GM12875 (cell line): ENCODE measurements at regions not wholly inside any gene's neighbourhood (a gene's known extent, or its start where the extent isn't known, plus 50 kb on each side); places are given as distances from the start of the nearest gene placed in this dataset.

ENCODE experiments used
- H3K4me3 ChIP-seq: one replicate; pipeline ENCODE4 v1.5.1; 2011; ENCODE audit warnings: low read depth, low read length, control low read depth
- TF ChIP-seq, protein P1 (sequence below): IDR thresholded peaks from 2 replicates; pipeline ENCODE4 v1.5.1; 2011; ENCODE audit warnings: low read depth, mild to moderate bottlenecking, control low read depth, inconsistent platforms, low read length, moderate library complexity, borderline replicate concordance; ENCODE audit not compliant: insufficient read depth

DNA sequence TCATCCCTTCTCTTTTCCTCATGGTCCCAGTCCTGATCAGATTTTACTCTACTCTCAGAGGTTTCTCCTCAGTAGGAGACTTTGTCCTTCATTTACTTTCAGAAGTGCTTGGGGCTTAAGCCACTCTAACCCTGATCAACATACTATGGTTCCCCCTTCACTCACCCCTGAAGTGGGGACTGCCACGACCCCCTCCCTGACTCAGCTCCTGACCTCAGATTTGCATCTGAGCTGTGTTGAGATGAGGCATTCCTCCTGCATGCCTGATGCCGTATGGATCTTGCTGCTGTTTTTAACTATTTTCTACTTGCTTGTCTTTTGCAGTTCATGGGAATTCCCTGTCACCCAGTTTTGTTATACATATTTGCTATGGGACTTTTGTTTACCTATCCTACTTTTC is 306.7 kb upstream of the CHST9 start:
- H3K4me3 ChIP-seq, result no peak overlapping the region
- TF ChIP-seq, protein P1, sequence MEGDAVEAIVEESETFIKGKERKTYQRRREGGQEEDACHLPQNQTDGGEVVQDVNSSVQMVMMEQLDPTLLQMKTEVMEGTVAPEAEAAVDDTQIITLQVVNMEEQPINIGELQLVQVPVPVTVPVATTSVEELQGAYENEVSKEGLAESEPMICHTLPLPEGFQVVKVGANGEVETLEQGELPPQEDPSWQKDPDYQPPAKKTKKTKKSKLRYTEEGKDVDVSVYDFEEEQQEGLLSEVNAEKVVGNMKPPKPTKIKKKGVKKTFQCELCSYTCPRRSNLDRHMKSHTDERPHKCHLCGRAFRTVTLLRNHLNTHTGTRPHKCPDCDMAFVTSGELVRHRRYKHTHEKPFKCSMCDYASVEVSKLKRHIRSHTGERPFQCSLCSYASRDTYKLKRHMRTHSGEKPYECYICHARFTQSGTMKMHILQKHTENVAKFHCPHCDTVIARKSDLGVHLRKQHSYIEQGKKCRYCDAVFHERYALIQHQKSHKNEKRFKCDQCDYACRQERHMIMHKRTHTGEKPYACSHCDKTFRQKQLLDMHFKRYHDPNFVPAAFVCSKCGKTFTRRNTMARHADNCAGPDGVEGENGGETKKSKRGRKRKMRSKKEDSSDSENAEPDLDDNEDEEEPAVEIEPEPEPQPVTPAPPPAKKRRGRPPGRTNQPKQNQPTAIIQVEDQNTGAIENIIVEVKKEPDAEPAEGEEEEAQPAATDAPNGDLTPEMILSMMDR, result no peak

DNA sequence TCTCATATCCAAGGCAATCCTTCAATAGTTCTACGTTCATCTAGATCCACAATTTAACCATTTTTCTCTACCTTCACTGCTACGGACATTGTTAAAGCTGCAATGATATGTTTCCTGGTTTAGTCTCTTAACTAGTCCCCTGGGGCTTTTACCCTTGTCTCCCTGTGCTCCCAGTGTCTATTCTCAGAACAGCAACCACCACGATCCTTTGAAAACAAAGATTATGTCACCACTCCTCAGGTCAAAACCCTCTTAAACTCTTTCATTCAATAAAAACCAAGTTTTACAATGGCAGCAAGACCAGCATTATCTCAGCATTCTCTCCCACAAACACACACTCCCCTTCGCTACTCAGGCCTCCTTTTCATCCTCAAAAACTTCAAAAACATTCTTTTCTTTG is 298.2 kb upstream of the CHST9 start:
- no peak overlapping the region for H3K4me3 ChIP-seq
- TF ChIP-seq, protein P1, result no peak

DNA sequence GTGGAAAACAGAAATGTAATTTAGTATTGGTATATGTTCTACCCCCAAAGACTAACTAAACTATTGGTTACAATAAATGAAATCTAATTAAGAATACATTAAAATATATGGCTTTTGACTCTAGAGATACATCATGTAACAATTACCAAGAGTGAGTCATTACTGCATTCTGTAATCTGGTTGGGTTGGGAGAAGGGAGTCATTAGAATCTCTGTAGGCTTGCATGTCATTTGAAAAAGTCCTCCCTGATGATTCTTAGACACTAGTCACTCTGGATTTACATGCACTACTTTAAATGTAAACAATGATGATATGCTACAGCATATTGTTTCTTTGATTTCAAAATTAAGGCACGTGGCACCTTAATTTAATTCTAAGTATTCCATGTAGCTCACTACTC is 293.4 kb upstream of the CHST9 start:
- TF ChIP-seq, protein P1, result no peak
- H3K4me3 ChIP-seq, result no peak overlapping the region

DNA sequence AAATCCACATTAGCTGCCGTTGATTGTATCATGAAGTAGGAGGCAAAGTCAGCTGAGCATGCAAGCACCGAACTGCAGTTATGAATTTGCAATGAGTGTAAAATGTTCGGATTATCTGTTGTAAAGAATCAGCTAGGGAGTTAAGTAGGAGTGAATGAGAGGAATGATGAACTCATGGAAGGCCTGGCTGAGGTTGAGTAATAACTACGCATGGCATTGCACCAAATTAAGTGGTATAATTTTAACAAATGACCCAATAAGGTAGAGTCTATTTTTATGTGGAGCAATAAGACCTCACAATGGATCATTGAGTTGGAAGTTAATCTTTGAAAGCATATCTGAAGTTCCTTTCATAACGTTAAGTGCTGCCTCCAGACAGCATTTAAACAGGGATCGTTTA is 288.2 kb upstream of the CHST9 start:
- TF ChIP-seq, protein P1, result no peak
- no peak overlapping the region for H3K4me3 ChIP-seq

DNA sequence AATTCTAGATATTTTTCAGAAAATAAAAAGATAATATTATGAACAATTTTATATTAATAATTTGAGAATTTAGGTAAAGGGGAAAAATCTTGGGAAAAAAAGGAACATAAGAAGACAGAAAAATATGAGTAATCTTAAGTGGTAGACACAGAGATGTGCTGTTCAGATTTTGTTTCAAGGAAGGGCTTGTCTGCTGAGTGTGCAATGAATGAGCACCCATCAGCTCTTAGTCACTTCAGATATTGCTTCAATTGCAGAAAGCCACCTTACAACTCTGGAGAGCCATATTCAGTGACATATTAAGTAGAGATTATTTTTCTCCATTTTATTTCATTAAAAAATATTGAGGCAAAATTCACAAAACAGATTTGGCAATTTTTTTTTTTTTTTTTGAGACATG is 282.0 kb upstream of the CHST9 start:
- TF ChIP-seq, protein P1, result no peak
- no peak overlapping the region for H3K4me3 ChIP-seq

DNA sequence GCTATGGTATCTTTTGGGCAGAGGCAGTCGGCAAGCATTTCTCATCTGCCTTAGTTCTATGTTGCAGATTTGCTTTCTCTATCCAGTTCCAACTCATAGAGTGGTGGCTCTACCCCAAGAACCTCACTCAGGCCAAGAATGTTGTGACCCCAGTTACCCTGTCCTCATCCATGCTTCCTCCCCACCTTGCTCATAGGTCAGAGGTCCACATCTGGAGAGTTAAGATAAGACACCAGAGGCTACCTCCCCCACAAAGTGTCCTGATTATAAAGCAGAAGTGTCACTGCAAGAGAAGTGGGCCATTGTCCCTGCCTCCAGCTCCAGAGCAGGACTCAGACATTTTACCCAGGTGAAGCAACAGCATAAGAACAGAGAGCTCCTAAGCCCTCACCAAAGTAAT is 276.8 kb upstream of the CHST9 start:
- no peak overlapping the region for H3K4me3 ChIP-seq
- TF ChIP-seq, protein P1, result no peak

DNA sequence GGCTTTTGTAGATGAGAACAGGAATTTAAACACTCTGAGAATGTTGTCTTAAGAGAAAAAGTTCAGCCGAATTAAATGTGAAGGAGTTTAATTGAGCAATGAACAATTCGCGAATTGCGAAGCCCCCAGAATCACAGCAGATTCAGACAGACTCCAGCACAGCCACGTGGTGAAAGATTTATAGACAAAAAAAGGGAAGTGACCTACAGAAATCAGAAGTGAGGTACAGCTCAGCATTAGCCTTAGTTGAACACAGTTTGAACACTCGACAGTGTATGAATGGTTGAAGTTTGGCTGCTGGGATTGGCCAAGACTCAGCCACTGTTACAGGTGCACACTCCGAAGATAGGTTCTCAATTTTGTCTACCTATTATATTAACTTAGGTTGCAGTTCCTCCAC is 264.0 kb upstream of the CHST9 start:
- no peak overlapping the region for H3K4me3 ChIP-seq
- TF ChIP-seq, protein P1, result no peak
